Activated CD4-positive, alpha-beta T cell treated with anti-CD3 and anti-CD28 coated beads for 24 hours (primary cell): ENCODE measurements at regions not wholly inside any gene's neighbourhood (a gene's known extent, or its start where the extent isn't known, plus 50 kb on each side); places are given as distances from the start of the nearest gene placed in this dataset.

ENCODE experiments used
- DNase-seq, 2 donors: peaks; one replicate each; pipeline ENCODE4 v3.0.0-alpha.2; 2020; ENCODE audit warnings: low read depth in 2 of 2

GRCh38 chr18:38042211-38042890 is 476.8 kb upstream of the CELF4 start:
- DNase-seq, result no peak

- no peak for DNase-seq
Measured at GRCh38 chr18:38038242-38038641, 472.6 kb upstream of the CELF4 start.

GRCh38 chr18:38035193-38035592 is 469.6 kb upstream of the CELF4 start:
- DNase-seq, result no peak

- DNase-seq, result no peak
Measured at GRCh38 chr18:38033282-38033681, 467.7 kb upstream of the CELF4 start.

- DNase-seq, result no peak
Measured at GRCh38 chr18:38032516-38032915, 466.9 kb upstream of the CELF4 start.

- no peak for DNase-seq
Measured at GRCh38 chr18:38028946-38029345, 463.3 kb upstream of the CELF4 start.

- DNase-seq, result no peak
Measured at GRCh38 chr18:38025433-38026038, 459.9 kb upstream of the CELF4 start.

- no peak for DNase-seq
Measured at GRCh38 chr18:38023871-38024270, 458.3 kb upstream of the CELF4 start.

- no peak for DNase-seq
Measured at GRCh38 chr18:38022234-38022633, 456.6 kb upstream of the CELF4 start.

- DNase-seq, result no peak
Measured at GRCh38 chr18:38019292-38019691, 453.7 kb upstream of the CELF4 start.

- no peak for DNase-seq
Measured at GRCh38 chr18:38010971-38011857, 445.6 kb upstream of the CELF4 start.

GRCh38 chr18:38010037-38010436 is 444.4 kb upstream of the CELF4 start:
- no peak for DNase-seq

- no peak for DNase-seq
Measured at GRCh38 chr18:38009320-38009719, 443.7 kb upstream of the CELF4 start.

- DNase-seq, result no peak
Measured at GRCh38 chr18:38007676-38008330, 442.2 kb upstream of the CELF4 start.

- DNase-seq, result no peak
Measured at GRCh38 chr18:38007026-38007425, 441.4 kb upstream of the CELF4 start.

GRCh38 chr18:38006541-38006940 is 440.9 kb upstream of the CELF4 start:
- no peak for DNase-seq

GRCh38 chr18:37997695-37998094 is 432.1 kb upstream of the CELF4 start:
- DNase-seq, result no peak

- DNase-seq, result no peak
Measured at GRCh38 chr18:37987901-37988300, 422.3 kb upstream of the CELF4 start.

GRCh38 chr18:37986665-37987064 is 421.1 kb upstream of the CELF4 start:
- DNase-seq, result no peak

- no peak for DNase-seq
Measured at GRCh38 chr18:37985126-37985525, 419.5 kb upstream of the CELF4 start.

- no peak for DNase-seq
Measured at GRCh38 chr18:37980556-37980955, 415.0 kb upstream of the CELF4 start.

- no peak for DNase-seq
Measured at GRCh38 chr18:37975446-37975845, 409.8 kb upstream of the CELF4 start.
